H1 (cell line): ENCODE measurements at regions not wholly inside any gene's neighbourhood (a gene's known extent, or its start where the extent isn't known, plus 50 kb on each side); places are given as distances from the start of the nearest gene placed in this dataset.

Source experiments
- ATF3 ChIP-seq: IDR thresholded peaks from 2 replicates; pipeline ENCODE4 v1.6.1; 2011; ENCODE audit warnings: low read depth, mild to moderate bottlenecking, low read length; ENCODE audit not compliant: insufficient read depth
- CBX8 ChIP-seq: fragments of 300-800, 300-1000 bp; sonication (generic); IDR thresholded peaks from 2 replicates; pipeline ENCODE4 v1.7.1; 2016; ENCODE audit warnings: low read depth, low read length, borderline replicate concordance
- CEBPB ChIP-seq: IDR thresholded peaks from 2 replicates; pipeline ENCODE4 v1.6.1; 2012; ENCODE audit warnings: low read depth, low read length
- EGR1 ChIP-seq: IDR thresholded peaks from 2 replicates; pipeline ENCODE4 v1.6.1; 2011; ENCODE audit warnings: low read depth, low read length, borderline replicate concordance
- EP300 ChIP-seq, 2 experiments: IDR thresholded peaks; 1 replicate in 1 of 2; 2 replicates in 1 of 2; pipeline ENCODE4 v1.6.1; 2011 to 2012; ENCODE audit warnings: low read depth in 2 of 2, low read length in 2 of 2, mild to moderate bottlenecking in 2 of 2, borderline replicate concordance in 1 of 2, inconsistent platforms in 1 of 2, moderate library complexity in 1 of 2
- FOSL1 ChIP-seq: IDR thresholded peaks from 2 replicates; pipeline ENCODE4 v1.6.1; 2011; ENCODE audit warnings: mild to moderate bottlenecking, low read depth, low read length, moderate library complexity; ENCODE audit not compliant: insufficient read depth
- GTF2F1 ChIP-seq: IDR thresholded peaks from 2 replicates; pipeline ENCODE4 v1.6.1; 2012; ENCODE audit warnings: low read depth, low read length, improper control_type of control experiment, borderline replicate concordance
- MAFK ChIP-seq: IDR thresholded peaks from 2 replicates; pipeline ENCODE4 v1.6.1; 2012; ENCODE audit warnings: low read depth, mild to moderate bottlenecking, improper control_type of control experiment, low read length
- NRF1 ChIP-seq: IDR thresholded peaks from 2 replicates; pipeline ENCODE4 v1.6.1; 2011; ENCODE audit warnings: mild to moderate bottlenecking, low read depth, low read length, improper control_type of control experiment
- RBBP5 ChIP-seq: IDR thresholded peaks from 2 replicates; pipeline ENCODE4 v1.7.1; 2012; ENCODE audit warnings: low read depth, mild to moderate bottlenecking, inconsistent platforms, low read length, moderate library complexity, borderline replicate concordance
- SRF ChIP-seq: IDR thresholded peaks from 2 replicates; pipeline ENCODE4 v1.6.1; 2011; ENCODE audit warnings: mild to moderate bottlenecking, low read depth, low read length, moderate library complexity
- SUZ12 ChIP-seq: fragments of 200-600 bp; sonication (generic); IDR thresholded peaks from 2 replicates; pipeline ENCODE4 v1.6.1; 2012; ENCODE audit warnings: mild to moderate bottlenecking, inconsistent platforms, low read length, moderate library complexity, mixed read lengths
- TAF1 ChIP-seq: IDR thresholded peaks from 2 replicates; pipeline ENCODE4 v1.6.1; 2011; ENCODE audit warnings: mild to moderate bottlenecking, low read depth, low read length
- TAF7 ChIP-seq: optimal IDR thresholded peaks from 2 replicates; pipeline ENCODE3; 2011; ENCODE audit warnings: low read depth, mild to moderate bottlenecking, inconsistent platforms, low read length, moderate library complexity, borderline replicate concordance
- TCF12 ChIP-seq: IDR thresholded peaks from 2 replicates; pipeline ENCODE4 v1.6.1; 2011; ENCODE audit warnings: low read depth, mild to moderate bottlenecking, low read length

GRCh38 chr3:147130461-147130860, 275.9 kb downstream of the ZIC4 start (continued):
- TF ChIP-seq CBX8 (no peak), EP300 (IDR thresholded peaks at IDR 0.05; ENCODE audit: borderline replicate concordance in 1 of 2, low read depth in 2 of 2, low read length in 2 of 2) (no peak), RBBP5 (no peak), TAF7 (no peak), SRF (no peak), SUZ12 (no peak), GTF2F1 (no peak), ATF3 (no peak), TAF1 (no peak), FOSL1 (no peak), NRF1 (no peak), CEBPB (no peak), TCF12 (no peak), MAFK (no peak), EGR1 (no peak)
- TF ChIP-seq, all 59 proteins: peak for 0
